GM12891 (cell line): ENCODE measurements at regions not wholly inside any gene's neighbourhood (a gene's known extent, or its start where the extent isn't known, plus 50 kb on each side); places are given as distances from the start of the nearest gene placed in this dataset.

Experiments used
- DNase-seq: peaks from one replicate; pipeline ENCODE4 v3.0.0; 2011; ENCODE audit warnings: low spot score; ENCODE audit not compliant: insufficient read length
- FAIRE-seq: peaks from 2 replicates; lab custom pipeline; 2011; peaks lifted over from hg19 to GRCh38; lab: Jason Lieb, UNC
- PAX5 ChIP-seq: IDR thresholded peaks from 2 replicates; pipeline ENCODE4 v1.6.1; 2011; ENCODE audit warnings: low read length, moderate library complexity, mild to moderate bottlenecking; ENCODE audit not compliant: insufficient read depth, severe bottlenecking
- POLR2A ChIP-seq: IDR thresholded peaks from 2 replicates; pipeline ENCODE4 v1.6.1; 2011; ENCODE audit warnings: low read depth, low read length, control low read depth
- POLR2AphosphoS5 ChIP-seq: IDR thresholded peaks from 2 replicates; pipeline ENCODE4 v1.6.1; 2011; ENCODE audit warnings: low read depth, low read length, control low read depth
- POU2F2 ChIP-seq: IDR thresholded peaks from 2 replicates; pipeline ENCODE4 v1.6.1; 2011; ENCODE audit warnings: low read depth, mild to moderate bottlenecking, control low read depth, low read length, moderate library complexity
- SPI1 ChIP-seq: IDR thresholded peaks from 2 replicates; pipeline ENCODE4 v1.6.1; 2011; ENCODE audit warnings: low read depth, low read length, control low read depth
- TAF1 ChIP-seq: IDR thresholded peaks from 2 replicates; pipeline ENCODE4 v1.6.1; 2011; ENCODE audit warnings: low read depth, low read length, control low read depth

GRCh38 chr13:40504641-40505040 lies 161.8 kb downstream of the FOXO1 start:
- FAIRE-seq (no peak), DNase-seq (no peak)
- TF ChIP-seq POLR2AphosphoS5 = no peak
- TF ChIP-seq POU2F2 = no peak
- no peak for TF ChIP-seq PAX5
- no peak for TF ChIP-seq SPI1
- TF ChIP-seq TAF1 = no peak
- TF ChIP-seq POLR2A = no peak

DNA sequence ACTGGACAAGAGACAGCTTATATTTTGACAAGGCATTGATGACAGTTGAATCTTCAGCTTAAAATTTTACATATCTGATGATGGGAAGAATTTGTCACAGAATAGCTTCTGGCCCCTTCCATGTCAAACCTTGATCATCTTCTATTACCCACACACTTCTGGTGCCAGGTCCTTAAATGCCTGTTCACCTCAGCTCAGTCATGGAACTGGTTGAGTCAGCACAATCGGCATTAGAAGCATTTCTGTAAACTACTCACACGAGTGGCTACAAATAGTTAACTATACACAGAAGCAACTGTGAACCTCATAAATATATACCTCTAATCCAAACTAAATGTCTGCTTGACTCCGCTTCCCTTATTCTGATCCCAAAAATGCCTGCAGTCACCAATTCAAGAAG lies 161.2 kb downstream of the FOXO1 start:
- DNase-seq (no peak), FAIRE-seq (no peak)

More for the DNA sequence above, 161.2 kb downstream of the FOXO1 start:
- no peak for TF ChIP-seq POU2F2
- TF ChIP-seq TAF1 = no peak
- no peak for TF ChIP-seq PAX5
- TF ChIP-seq SPI1 = no peak
- TF ChIP-seq POLR2A = no peak
- no peak for TF ChIP-seq POLR2AphosphoS5
